Astrocyte (in vitro differentiated cells and primary cell): ENCODE measurements at regions not wholly inside any gene's neighbourhood (a gene's known extent, or its start where the extent isn't known, plus 50 kb on each side); places are given as distances from the start of the nearest gene placed in this dataset.

Source experiments
- CTCF ChIP-seq: IDR thresholded peaks from 2 replicates; pipeline ENCODE4 v1.5.1; 2011; ENCODE audit warnings: low read depth, mild to moderate bottlenecking, inconsistent platforms, low read length, moderate library complexity; ENCODE audit not compliant: insufficient read depth
- EZH2 ChIP-seq: IDR thresholded peaks from 2 replicates; pipeline ENCODE4 v1.6.1; 2012; ENCODE audit warnings: mild to moderate bottlenecking, low read length, inconsistent platforms; ENCODE audit not compliant: insufficient read depth

GRCh38 chr2:13413989-13414388 is 697.3 kb downstream of the TRIB2 start:
- no peak for TF ChIP-seq CTCF
- TF ChIP-seq EZH2, result no peak
